ENCODE measurements at regions not wholly inside any gene's neighbourhood (a gene's known extent, or its start where the extent isn't known, plus 50 kb on each side); places are given as distances from the start of the nearest gene placed in this dataset.
"Not testable (repeated sequence)": the region's sequence is repeated elsewhere in the genome, so short reads cannot be mapped to it uniquely, and the experiment has no call there.

GRCh38 chr16:88145376-88145775 is 194.1 kb downstream of the BANP start:
- not testable (repeated sequence) for TF ChIP-seq CTCF (IDR thresholded peaks at IDR 0.05; ENCODE audit: low read depth, low read length); EZH2phosphoT487 (IDR thresholded peaks at IDR 0.05; ENCODE audit: low read depth)
